GM18505 (cell line): ENCODE measurements at regions not wholly inside any gene's neighbourhood (a gene's known extent, or its start where the extent isn't known, plus 50 kb on each side); places are given as distances from the start of the nearest gene placed in this dataset.

Source experiments
- ATAC-seq: cut with Tn5 transposase; IDR thresholded peaks from one replicate; pipeline ENCODE4 v1.9.1; 2021; ENCODE audit not compliant: unreplicated experiment
- POLR2A ChIP-seq: IDR thresholded peaks from 4 replicates; pipeline ENCODE4 v1.6.1; 2011; ENCODE audit warnings: borderline replicate concordance; ENCODE audit not compliant: insufficient read depth, insufficient read length; ENCODE audit errors: extremely low read depth

- ATAC-seq: no peak
- no peak for TF ChIP-seq POLR2A
Measured at GRCh38 chr11:11022125-11022730, 164.4 kb upstream of the ZBED5 start.

- no peak for ATAC-seq
- no peak for TF ChIP-seq POLR2A
Measured at GRCh38 chr11:11021563-11021962, 163.7 kb upstream of the ZBED5 start.

GRCh38 chr11:11020747-11021149, 162.9 kb upstream of the ZBED5 start:
- TF ChIP-seq POLR2A: no peak

GRCh38 chr11:11020219-11020726, 162.4 kb upstream of the ZBED5 start:
- no peak for ATAC-seq
- TF ChIP-seq POLR2A: no peak

More at GRCh38 chr11:11020747-11021149, 162.9 kb upstream of the ZBED5 start:
- no peak for ATAC-seq

GRCh38 chr11:11016943-11017342, 159.1 kb upstream of the ZBED5 start:
- no peak for TF ChIP-seq POLR2A
- ATAC-seq: no peak

GRCh38 chr11:11016068-11016467, 158.2 kb upstream of the ZBED5 start:
- no peak for ATAC-seq
- TF ChIP-seq POLR2A: no peak

GRCh38 chr11:11011617-11012016, 153.8 kb upstream of the ZBED5 start:
- TF ChIP-seq POLR2A: no peak
- ATAC-seq: no peak

GRCh38 chr11:11010624-11011127, 152.8 kb upstream of the ZBED5 start:
- no peak for ATAC-seq

GRCh38 chr11:11009179-11009578, 151.3 kb upstream of the ZBED5 start:
- no peak for TF ChIP-seq POLR2A
- no peak for ATAC-seq

More at GRCh38 chr11:11010624-11011127, 152.8 kb upstream of the ZBED5 start:
- no peak for TF ChIP-seq POLR2A

GRCh38 chr11:11004069-11004468, 146.2 kb upstream of the ZBED5 start:
- ATAC-seq: no peak
- no peak for TF ChIP-seq POLR2A

- no peak for ATAC-seq
- no peak for TF ChIP-seq POLR2A
Measured at GRCh38 chr11:11003226-11003625, 145.4 kb upstream of the ZBED5 start.

GRCh38 chr11:11000579-11001283, 142.9 kb upstream of the ZBED5 start:
- ATAC-seq: no peak
- no peak for TF ChIP-seq POLR2A

- ATAC-seq: no peak
- TF ChIP-seq POLR2A: no peak
Measured at GRCh38 chr11:10998674-10999073, 140.8 kb upstream of the ZBED5 start.

- no peak for TF ChIP-seq POLR2A
- no peak for ATAC-seq
Measured at GRCh38 chr11:10996678-10997077, 138.8 kb upstream of the ZBED5 start.
